GM12872 (cell line): ENCODE measurements at regions not wholly inside any gene's neighbourhood (a gene's known extent, or its start where the extent isn't known, plus 50 kb on each side); places are given as distances from the start of the nearest gene placed in this dataset.

Experiments
- CTCF ChIP-seq: IDR thresholded peaks from 3 replicates; pipeline ENCODE4 v1.5.1; 2011; ENCODE audit warnings: low read depth, mild to moderate bottlenecking, low read length, moderate library complexity; ENCODE audit not compliant: insufficient read depth

DNA sequence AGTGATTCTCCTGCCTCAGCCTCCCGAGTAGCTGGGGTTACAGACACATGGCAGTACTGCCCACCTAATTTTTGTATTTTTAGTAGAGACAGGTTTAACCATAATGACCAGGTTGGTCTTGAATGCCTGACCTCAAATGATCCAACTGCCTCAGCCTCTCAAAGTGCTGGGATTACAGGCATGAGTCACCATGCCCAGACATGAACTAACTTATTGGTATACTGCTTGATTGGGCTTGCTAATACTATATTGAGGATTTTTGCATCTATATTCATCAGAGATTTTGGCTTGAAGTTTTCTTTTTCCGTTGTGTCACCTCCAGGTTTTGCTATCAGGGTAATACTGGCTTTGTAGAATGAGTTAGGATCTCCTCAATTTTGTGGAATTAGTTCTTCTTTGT is 706.1 kb upstream of the HS6ST1 start:
- no peak for TF ChIP-seq CTCF

- no peak for TF ChIP-seq CTCF
Measured at GRCh38 chr2:129035992-129036391, 717.3 kb upstream of the HS6ST1 start.

GRCh38 chr2:129050101-129050500 is 731.4 kb upstream of the HS6ST1 start:
- no peak for TF ChIP-seq CTCF

GRCh38 chr2:129055242-129055641 is 736.6 kb upstream of the HS6ST1 start:
- no peak for TF ChIP-seq CTCF

DNA sequence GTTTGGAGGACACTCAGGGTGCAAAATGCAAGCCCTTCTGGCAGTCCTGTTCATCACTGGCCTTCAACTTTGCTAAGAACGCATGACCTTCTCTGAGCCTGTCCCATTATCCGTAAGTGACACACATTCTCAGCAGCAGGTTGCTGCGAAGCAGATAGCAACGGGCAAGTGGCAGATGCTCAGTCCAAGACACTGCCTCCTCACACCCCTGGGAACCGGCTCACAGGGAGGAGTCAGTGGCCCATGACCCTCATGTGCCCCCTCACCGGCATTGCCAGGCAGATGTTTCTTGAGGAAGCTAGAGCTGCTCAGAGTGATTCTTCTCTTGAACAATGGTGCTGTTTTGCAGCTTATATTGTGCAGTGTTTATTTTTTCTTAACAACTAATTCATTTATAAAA is 737.2 kb upstream of the HS6ST1 start:
- no peak for TF ChIP-seq CTCF

DNA sequence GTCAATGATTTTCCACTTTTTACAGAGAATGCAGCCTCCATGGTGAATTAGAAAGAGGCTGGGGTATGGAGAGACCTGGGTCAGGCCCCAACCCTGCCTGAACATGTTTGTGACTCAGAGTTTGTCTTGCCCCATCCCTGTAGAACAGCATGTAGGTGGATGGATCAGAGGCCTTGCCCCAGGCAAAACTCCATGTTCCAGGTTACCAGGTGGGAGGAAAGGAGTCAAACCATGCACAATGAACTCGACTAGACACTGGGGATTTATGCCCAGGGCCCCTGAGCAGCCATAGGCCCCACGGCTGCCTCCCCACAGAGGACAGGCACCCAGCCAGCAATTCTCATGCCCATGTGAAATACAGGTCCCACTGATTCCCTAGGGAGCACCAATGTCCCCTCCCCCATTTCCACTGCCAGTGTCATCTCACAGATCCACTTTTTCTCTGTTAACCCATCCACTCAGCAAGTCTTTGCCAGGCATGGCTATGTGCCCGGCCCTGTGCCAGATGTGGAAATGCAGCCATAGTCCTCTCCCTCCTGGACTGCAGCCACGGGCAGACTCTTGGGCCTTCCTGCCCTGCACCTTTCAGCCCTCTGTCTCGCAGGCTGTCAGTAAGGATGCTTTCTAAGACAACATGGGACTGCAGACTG is 737.8 kb upstream of the HS6ST1 start:
- TF ChIP-seq CTCF = no peak

DNA sequence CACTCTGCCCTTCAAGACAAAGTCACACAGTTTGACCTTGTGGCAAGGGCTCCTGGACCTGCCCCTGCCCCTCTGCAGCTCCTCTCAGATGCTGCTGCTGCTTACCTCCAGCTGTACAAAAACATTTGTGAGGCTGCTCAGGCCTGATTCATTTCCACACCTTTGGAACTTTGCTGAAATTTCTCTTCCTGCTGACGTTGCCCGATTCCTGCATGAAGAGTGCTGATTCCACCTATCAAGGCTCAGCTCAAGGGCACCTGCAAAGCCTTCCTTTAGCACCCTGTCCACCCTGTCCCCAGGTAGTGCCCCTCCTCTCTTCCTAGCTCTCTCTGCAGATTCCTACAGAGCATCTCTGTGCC is 738.3 kb upstream of the HS6ST1 start:
- no peak for TF ChIP-seq CTCF
